GM19025 (cell line): ENCODE measurements at regions not wholly inside any gene's neighbourhood (a gene's known extent, or its start where the extent isn't known, plus 50 kb on each side); places are given as distances from the start of the nearest gene placed in this dataset.
A peak's percentile ranks its signal among the peaks of the same experiment; 100 is the strongest.

Experiments used
- ATAC-seq: cut with Tn5 transposase; IDR thresholded peaks from one replicate; pipeline ENCODE4 v1.9.1; 2021; ENCODE audit warnings: mild to moderate bottlenecking, low read depth, moderate library complexity; ENCODE audit not compliant: unreplicated experiment

- ATAC-seq, result no peak
Measured at GRCh38 chr5:168104811-168105481, 186.5 kb upstream of the WWC1 start.

DNA sequence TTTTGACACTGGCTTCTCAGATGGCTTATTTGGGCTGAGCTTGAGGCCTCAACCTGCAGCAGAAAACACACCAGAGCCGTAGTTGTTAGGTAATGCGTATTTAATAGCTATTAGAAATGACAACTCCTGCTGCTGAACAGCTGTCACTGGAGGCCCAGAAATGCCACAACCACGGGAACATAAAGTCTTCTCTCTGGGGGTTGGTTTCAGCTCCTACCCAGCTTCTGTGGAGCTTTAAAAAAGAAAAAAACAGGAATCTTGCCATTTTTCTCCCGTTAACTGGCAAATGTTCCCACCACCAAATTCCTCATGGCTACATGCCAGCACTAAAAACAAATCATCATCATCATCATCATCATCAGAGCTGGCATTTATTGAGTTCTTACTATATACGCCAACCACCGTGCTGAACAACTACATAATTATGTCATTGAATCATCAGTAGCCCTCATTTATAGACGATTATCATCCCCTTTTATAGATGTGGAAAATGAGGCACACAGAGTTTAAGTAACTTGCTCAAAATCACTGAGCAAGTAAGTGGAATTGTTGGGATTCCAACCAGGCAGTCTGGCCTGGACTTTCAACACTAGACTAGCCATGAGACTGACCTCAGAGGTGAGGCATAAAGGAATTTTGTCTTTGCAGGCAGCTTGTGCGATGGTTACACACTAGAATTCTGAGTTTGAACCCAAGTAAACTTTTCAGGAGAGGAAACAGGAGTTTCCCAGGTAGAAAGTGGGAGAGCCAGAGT is 185.3 kb upstream of the WWC1 start:
- no peak for ATAC-seq

- ATAC-seq, result no peak
Measured at GRCh38 chr5:168109441-168109840, 182.0 kb upstream of the WWC1 start.

GRCh38 chr5:168110384-168110783 is 181.1 kb upstream of the WWC1 start:
- no peak for ATAC-seq

- no peak for ATAC-seq
Measured at GRCh38 chr5:168110870-168111832, 180.3 kb upstream of the WWC1 start.

DNA sequence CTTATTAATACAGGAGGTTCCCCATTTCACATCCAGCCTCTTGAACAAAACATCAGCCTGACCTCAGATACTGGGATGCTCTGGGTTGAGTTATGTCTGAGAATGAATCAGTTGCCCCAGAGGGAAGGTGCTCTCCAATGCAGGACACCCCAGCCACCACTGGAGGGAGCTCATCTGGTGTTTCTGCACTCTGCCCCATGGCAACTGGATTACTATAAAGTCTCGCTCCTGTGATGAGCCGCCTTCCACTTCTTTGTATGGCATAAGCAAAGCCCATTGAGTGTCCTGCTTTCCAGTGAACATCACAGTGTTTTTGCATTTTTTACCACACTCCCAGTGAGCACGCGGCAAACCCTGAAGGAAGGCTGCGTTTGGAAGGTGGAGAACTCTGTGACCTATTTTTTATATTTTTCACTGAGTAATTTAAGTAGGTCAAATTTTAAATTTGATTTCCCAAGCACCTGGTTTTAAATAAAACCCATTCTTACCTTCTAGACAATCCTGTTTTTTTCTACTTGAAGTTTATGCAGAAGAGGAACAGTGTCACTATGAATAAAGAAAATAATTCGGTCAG is 176.9 kb upstream of the WWC1 start:
- ATAC-seq, result peak; percentile 61

- no peak for ATAC-seq
Measured at GRCh38 chr5:168117469-168117868, 174.0 kb upstream of the WWC1 start.

- no peak for ATAC-seq
Measured at GRCh38 chr5:168118042-168118668, 173.3 kb upstream of the WWC1 start.

- ATAC-seq, result no peak
Measured at GRCh38 chr5:168120401-168121137, 170.9 kb upstream of the WWC1 start.

DNA sequence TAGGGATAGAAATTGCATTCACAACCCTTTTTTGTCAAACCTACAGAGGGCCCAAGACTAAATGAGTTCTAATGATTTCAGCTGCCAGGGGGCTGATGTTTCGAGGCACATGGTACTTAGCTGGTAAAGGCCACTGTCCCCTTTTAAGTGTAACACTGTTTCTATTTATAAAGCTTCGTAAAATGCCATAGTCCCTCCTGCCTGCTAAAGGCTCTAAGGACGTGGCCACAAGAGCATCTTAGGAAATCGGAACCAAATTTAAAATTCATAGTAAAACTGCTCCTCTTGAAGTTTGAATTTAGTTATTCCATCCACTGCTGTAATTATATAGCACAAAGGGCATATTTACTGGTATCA is 170.3 kb upstream of the WWC1 start:
- ATAC-seq, result no peak

- ATAC-seq, result peak; percentile 76
Measured at GRCh38 chr5:168123631-168124528, 167.6 kb upstream of the WWC1 start.

DNA sequence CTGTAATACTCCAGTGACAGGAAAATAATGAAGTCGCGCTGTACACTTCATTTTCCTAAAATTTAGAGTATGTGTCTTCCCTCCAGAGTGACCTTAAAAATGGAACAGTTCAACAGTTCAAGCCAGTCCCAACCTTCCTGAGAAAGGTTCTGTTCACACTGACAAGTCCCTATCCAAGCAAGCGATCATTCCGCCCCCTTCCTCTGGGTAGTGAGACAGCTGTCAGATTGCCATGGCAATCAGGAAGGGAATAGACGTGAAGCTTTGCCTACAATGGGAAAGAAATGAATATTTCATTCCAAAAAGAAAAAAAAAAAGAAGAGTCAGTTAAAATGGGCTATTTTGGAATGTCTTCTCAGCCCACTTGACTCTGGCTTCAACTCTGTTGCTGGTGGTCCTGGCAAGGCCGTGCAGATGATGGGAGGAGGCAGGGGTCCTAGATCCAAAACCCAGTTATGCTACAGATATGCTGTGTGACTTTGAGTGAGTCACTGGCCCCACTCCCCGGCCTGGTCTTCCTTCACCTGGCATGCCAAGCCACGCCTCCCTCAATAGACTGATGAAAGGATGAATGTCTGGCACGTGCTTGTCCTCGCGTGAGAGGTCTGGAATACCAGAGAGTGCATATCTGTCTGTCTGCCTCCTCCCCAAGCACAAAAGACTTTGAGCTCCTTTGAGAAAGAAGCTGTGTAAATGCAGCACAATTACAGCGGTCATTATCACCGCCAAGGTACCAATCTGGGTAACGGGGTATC is 165.8 kb upstream of the WWC1 start:
- ATAC-seq, result no peak

GRCh38 chr5:168126606-168127005 is 164.8 kb upstream of the WWC1 start:
- no peak for ATAC-seq

DNA sequence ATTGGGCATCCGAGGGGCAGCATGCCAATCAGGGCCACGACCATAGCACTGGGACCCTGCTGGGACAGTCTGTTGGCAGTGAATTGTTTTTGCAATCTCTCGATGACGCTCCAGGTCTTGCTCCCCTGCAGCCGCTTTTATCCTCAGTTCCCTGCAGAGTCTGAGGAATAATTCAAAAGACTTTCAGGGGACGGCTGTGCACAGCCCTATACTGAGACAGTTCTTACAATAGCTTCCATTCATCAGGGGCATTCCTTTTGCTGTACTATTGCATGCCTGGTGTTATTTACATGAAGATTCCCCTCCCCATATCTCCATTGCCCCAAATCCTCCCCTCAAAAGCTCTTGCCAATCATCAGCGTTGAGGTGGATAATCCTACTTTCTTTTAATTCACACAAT is 163.3 kb upstream of the WWC1 start:
- no peak for ATAC-seq

GRCh38 chr5:168128557-168128956 is 162.9 kb upstream of the WWC1 start:
- ATAC-seq, result no peak

DNA sequence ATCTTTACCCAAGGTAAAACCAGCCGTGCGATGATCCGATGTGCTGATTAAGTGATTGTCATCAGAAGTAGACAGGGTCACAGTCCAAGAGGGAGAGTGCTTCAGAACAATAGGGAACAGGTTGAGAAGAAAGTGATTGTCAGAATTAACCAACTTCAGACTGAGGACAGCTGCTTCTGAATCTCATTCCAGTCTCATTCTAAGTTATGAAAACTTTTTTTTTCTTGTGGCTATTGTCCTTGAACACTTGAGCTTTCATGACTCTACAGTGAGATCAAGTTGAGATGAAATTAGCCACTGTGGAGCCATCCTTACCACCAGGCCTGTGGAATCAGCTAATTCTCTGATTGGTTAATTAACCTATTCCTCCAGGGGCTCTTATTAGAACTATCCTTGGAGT is 159.9 kb upstream of the WWC1 start:
- ATAC-seq, result no peak

- ATAC-seq, result no peak
Measured at GRCh38 chr5:168132241-168132641, 159.2 kb upstream of the WWC1 start.

GRCh38 chr5:168135897-168136296 is 155.5 kb upstream of the WWC1 start:
- ATAC-seq, result peak; percentile 90
